Neural cell (in vitro differentiated cells): ENCODE measurements at regions not wholly inside any gene's neighbourhood (a gene's known extent, or its start where the extent isn't known, plus 50 kb on each side); places are given as distances from the start of the nearest gene placed in this dataset.

ENCODE experiments used
- H2AFZ ChIP-seq: fragments of 200-600, 300-800 bp; sonication (generic), shearing (Covaris generic); 2 replicates; pipeline ENCODE4 v1.6.0; 2014; ENCODE audit warnings: low read depth, mild to moderate bottlenecking, antibody characterized with exemption, low read length, moderate library complexity
- H3F3A ChIP-seq: fragments of 200-600 bp; shearing (Covaris generic); 2 replicates; pipeline ENCODE4 v1.6.1; 2016; ENCODE audit warnings: mild to moderate bottlenecking, moderate library complexity, mixed read lengths, antibody characterized with exemption, low read length; ENCODE audit not compliant: insufficient read depth, poor library complexity, severe bottlenecking
- H3K27ac ChIP-seq: fragments of 200-600, 300-800 bp; sonication (generic), shearing (Covaris generic); 2 replicates; pipeline ENCODE4 v1.5.1; 2014; ENCODE audit warnings: mild to moderate bottlenecking, low read length, moderate library complexity
- H3K27me3 ChIP-seq: fragments of 300-800, 200-600 bp; sonication (generic), shearing (Covaris generic); 2 replicates; pipeline ENCODE4 v1.6.0; 2014; ENCODE audit warnings: mild to moderate bottlenecking, low read depth, low read length, moderate library complexity; ENCODE audit not compliant: insufficient read depth
- H3K36me3 ChIP-seq: fragments of 300-800, 200-600 bp; sonication (generic), shearing (Covaris generic); 2 replicates; pipeline ENCODE4 v1.5.1; 2014; ENCODE audit warnings: mild to moderate bottlenecking, antibody characterized with exemption, low read length, moderate library complexity; ENCODE audit not compliant: insufficient read depth
- H3K4me2 ChIP-seq: fragments of 300-800, 200-600 bp; sonication (generic), shearing (Covaris generic); 2 replicates; pipeline ENCODE4 v1.6.0; 2014; ENCODE audit warnings: mild to moderate bottlenecking, low read length
- H3K4me3 ChIP-seq: fragments of 300-800, 200-600 bp; sonication (generic), shearing (Covaris generic); 2 replicates; pipeline ENCODE4 v1.5.1; 2014; ENCODE audit warnings: mild to moderate bottlenecking, low read length, moderate library complexity
- H3K79me2 ChIP-seq: fragments of 200-600 bp; shearing (Covaris generic); replicated peaks from 2 replicates; pipeline ENCODE4 v1.6.0; 2014; ENCODE audit warnings: mild to moderate bottlenecking, low read length, moderate library complexity; ENCODE audit not compliant: insufficient read depth
- H3K9ac ChIP-seq: fragments of 300-800, 200-600 bp; sonication (generic), shearing (Covaris generic); 2 replicates; pipeline ENCODE4 v1.6.1; 2016; ENCODE audit warnings: mild to moderate bottlenecking, low read length, mixed read lengths
- H3K9me2 ChIP-seq: fragments of 200-600 bp; shearing (Covaris generic); 2 replicates; pipeline ENCODE4 v1.6.1; 2016; ENCODE audit warnings: mild to moderate bottlenecking, low read length, mixed read lengths; ENCODE audit not compliant: insufficient read depth
- H3K9me3 ChIP-seq: fragments of 200-600, 300-800 bp; sonication (generic), shearing (Covaris generic); 2 replicates; pipeline ENCODE4 v1.6.1; 2016; ENCODE audit warnings: mild to moderate bottlenecking, mixed run types, low read length, moderate library complexity, mixed read lengths
- H4K20me1 ChIP-seq: fragments of 200-600 bp; shearing (Covaris generic); 2 replicates; pipeline ENCODE4 v1.6.1; 2016; ENCODE audit warnings: mild to moderate bottlenecking, mixed run types; ENCODE audit not compliant: insufficient read depth
- CTCF ChIP-seq: fragments of 450-650 bp; IDR thresholded peaks from 2 replicates; pipeline ENCODE4 v1.5.1; 2014; ENCODE audit warnings: antibody characterized with exemption, mild to moderate bottlenecking, moderate library complexity; ENCODE audit not compliant: poor library complexity, severe bottlenecking
- EP300 ChIP-seq: fragments of 450-650 bp; conservative IDR thresholded peaks from 2 replicates; pipeline ENCODE4 v1.6.1; 2014; ENCODE audit warnings: antibody characterized with exemption, mild to moderate bottlenecking, moderate library complexity; ENCODE audit not compliant: poor library complexity, severe bottlenecking
- EZH2 ChIP-seq: fragments of 200-600, 300-800 bp; shearing (Covaris generic), sonication (generic); IDR thresholded peaks from 2 replicates; pipeline ENCODE4 v1.6.1; 2014; ENCODE audit warnings: antibody characterized with exemption, low read length, borderline replicate concordance, mild to moderate bottlenecking; ENCODE audit not compliant: insufficient read depth, poor library complexity, severe bottlenecking
- MXI1 ChIP-seq: fragments of 450-650 bp; conservative IDR thresholded peaks from 2 replicates; pipeline ENCODE4 v1.6.1; 2014; ENCODE audit warnings: antibody characterized with exemption, mild to moderate bottlenecking; ENCODE audit not compliant: poor library complexity, severe bottlenecking
- POLR2AphosphoS5 ChIP-seq: IDR thresholded peaks from 2 replicates; pipeline ENCODE4 v1.6.1; 2012
- RAD21 ChIP-seq: fragments of 450-650 bp; conservative IDR thresholded peaks from 2 replicates; pipeline ENCODE4 v1.6.1; 2014; ENCODE audit warnings: antibody characterized with exemption, mild to moderate bottlenecking, moderate library complexity
- REST ChIP-seq: IDR thresholded peaks from 2 replicates; pipeline ENCODE4 v1.6.1; 2012; ENCODE audit warnings: borderline replicate concordance
- SMC3 ChIP-seq: fragments of 450-650 bp; conservative IDR thresholded peaks from 2 replicates; pipeline ENCODE4 v1.6.1; 2014; ENCODE audit warnings: antibody characterized with exemption, mild to moderate bottlenecking, moderate library complexity; ENCODE audit not compliant: poor library complexity
- TAF1 ChIP-seq: IDR thresholded peaks from 2 replicates; pipeline ENCODE4 v1.6.1; 2012; ENCODE audit warnings: low read depth

- no peak overlapping the region for H3K9ac ChIP-seq
- TF ChIP-seq TAF1 (no peak), REST (no peak), POLR2AphosphoS5 (no peak), MXI1 (no peak), SMC3 (no peak), CTCF (no peak), RAD21 (no peak), EP300 (no peak)
- no peaks in the 10 kb centered on the region for H3K27me3 ChIP-seq
- no peak overlapping the region for H3K4me2 ChIP-seq
- H3F3A ChIP-seq, result no peaks in the 10 kb centered on the region
- no peak overlapping the region for H3K27ac ChIP-seq
- peaks cover 6% of the 10 kb centered on the region for H3K9me3 ChIP-seq
- H4K20me1 ChIP-seq, result no peaks in the 10 kb centered on the region
- H3K79me2 ChIP-seq, result no peaks in the 10 kb centered on the region
- H3K36me3 ChIP-seq, result no peaks in the 10 kb centered on the region
- H3K9me2 ChIP-seq, result no peaks in the 10 kb centered on the region
- no peak overlapping the region for H3K4me3 ChIP-seq
- H2AFZ ChIP-seq, result no peak overlapping the region
These were observed 86.5 kb upstream of the CRY1 start for GRCh38 chr12:107179871-107180270.

- H2AFZ ChIP-seq, result no peak overlapping the region
- no peaks in the 10 kb centered on the region for H3K79me2 ChIP-seq
- H3K9me2 ChIP-seq, result no peaks in the 10 kb centered on the region
- no peak overlapping the region for H3K27ac ChIP-seq
- no peaks in the 10 kb centered on the region for H3K27me3 ChIP-seq
- H3K4me2 ChIP-seq, result no peak overlapping the region
- TF ChIP-seq EZH2 (no peak), RAD21 (no peak), REST (no peak), EP300 (no peak), MXI1 (no peak), SMC3 (no peak), CTCF (no peak), POLR2AphosphoS5 (no peak), TAF1 (no peak)
- H3K36me3 ChIP-seq, result no peaks in the 10 kb centered on the region
- peaks cover 6% of the 10 kb centered on the region for H3K9me3 ChIP-seq
- H3K4me3 ChIP-seq, result no peak overlapping the region
- H4K20me1 ChIP-seq, result no peaks in the 10 kb centered on the region
- H3K9ac ChIP-seq, result no peak overlapping the region
- H3F3A ChIP-seq, result no peaks in the 10 kb centered on the region
These were observed 86.9 kb upstream of the CRY1 start for GRCh38 chr12:107180272-107180671.
